ENCODE measurements at regions not wholly inside any gene's neighbourhood (a gene's known extent, or its start where the extent isn't known, plus 50 kb on each side); places are given as distances from the start of the nearest gene placed in this dataset.

- Histone ChIP-seq H3K4me1 (ENCODE audit: control insufficient read depth in 1 of 2, insufficient read depth in 2 of 2, low read depth in 1 of 2, low read length in 1 of 2) (peaks cover 0 to 19% of the 10 kb centered on the region in 2 experiments; a peak in 2 of 4 replicates), H3K27me3 (ENCODE audit: insufficient read depth) (no peaks in the 10 kb centered on the region), H3K27ac (ENCODE audit: low read depth in 2 of 2, low read length in 1 of 2) (no peak overlapping the region), H3K79me2 (ENCODE audit: insufficient read depth) (no peaks in the 10 kb centered on the region), H3F3A (replicated peaks; ENCODE audit: insufficient read depth) (no peaks in the 10 kb centered on the region), H3K36me3 (replicated peaks in 1 of 2; ENCODE audit: control insufficient read depth in 1 of 2, insufficient read depth in 2 of 2, low read length in 1 of 2) (no peaks in the 10 kb centered on the region), H3K4me3 (ENCODE audit: low read depth in 2 of 2, low read length in 1 of 2) (no peak overlapping the region), H3K9me3 (no peaks in the 10 kb centered on the region), H2AFZ (ENCODE audit: low read depth) (no peak overlapping the region), H3K4me2 (no peak overlapping the region), H3K9me2 (no peaks in the 10 kb centered on the region), H4K20me1 (ENCODE audit: insufficient read depth) (no peaks in the 10 kb centered on the region), H3K9ac (no peak overlapping the region)
- TF ChIP-seq TAF1 (IDR thresholded peaks at IDR 0.05; ENCODE audit: borderline replicate concordance, low read depth, low read length), result no peak
- DNase-seq, result no peak
- ChIA-PET POLR2A (no interaction called here), CTCF (no interaction called here)
- WGBS (ENCODE audit: low lambda C conversion rate), result 34% methylated on average over 2 of the region's 2 CpGs
Measured at GRCh38 chr5:124134941-124135340, 611.5 kb downstream of the ZNF608 start.

- Histone ChIP-seq H3F3A (replicated peaks; ENCODE audit: insufficient read depth) (no peaks in the 10 kb centered on the region), H3K9ac (no peak overlapping the region), H3K4me3 (ENCODE audit: low read depth in 2 of 2, low read length in 1 of 2) (no peak overlapping the region), H3K4me2 (no peak overlapping the region), H3K36me3 (replicated peaks in 1 of 2; ENCODE audit: control insufficient read depth in 1 of 2, insufficient read depth in 2 of 2, low read length in 1 of 2) (no peaks in the 10 kb centered on the region), H4K20me1 (ENCODE audit: insufficient read depth) (no peaks in the 10 kb centered on the region), H3K79me2 (ENCODE audit: insufficient read depth) (no peaks in the 10 kb centered on the region), H3K9me2 (no peaks in the 10 kb centered on the region), H3K4me1 (ENCODE audit: control insufficient read depth in 1 of 2, insufficient read depth in 2 of 2, low read depth in 1 of 2, low read length in 1 of 2) (peaks cover 0 to 29% of the 10 kb centered on the region in 2 experiments; a peak in 2 of 4 replicates), H3K27ac (ENCODE audit: low read depth in 2 of 2, low read length in 1 of 2) (no peak overlapping the region), H2AFZ (ENCODE audit: low read depth) (no peak overlapping the region), H3K9me3 (no peaks in the 10 kb centered on the region), H3K27me3 (ENCODE audit: insufficient read depth) (no peaks in the 10 kb centered on the region)
- CTCF ChIA-PET, result no interaction called here
- POLR2A ChIA-PET, result no interaction called here
- no peak for TF ChIP-seq SMC3 (IDR thresholded peaks at IDR 0.05; ENCODE audit: low read depth, low read length)
- TF ChIP-seq FOXJ3 (CRISPR knock-in tag; IDR thresholded peaks at IDR 0.05), result no peak
- no peak for TF ChIP-seq CHD2 (IDR thresholded peaks at IDR 0.05; ENCODE audit: low read length, partially characterized antibody)
- TF ChIP-seq RCOR1 (IDR thresholded peaks at IDR 0.05; ENCODE audit: low read length), result no peak
- TF ChIP-seq SIN3A (IDR thresholded peaks at IDR 0.05; ENCODE audit: borderline replicate concordance, low read depth, low read length), result no peak
- TF ChIP-seq ELF1 (IDR thresholded peaks at IDR 0.05), result no peak
- TF ChIP-seq POLR2AphosphoS5 (IDR thresholded peaks at IDR 0.05; ENCODE audit: low read depth, low read length), result no peak
- no peak for TF ChIP-seq RXRA (IDR thresholded peaks at IDR 0.05; ENCODE audit: borderline replicate concordance, low read depth)
- TF ChIP-seq PBX3 (IDR thresholded peaks at IDR 0.05), result no peak
- no peak for TF ChIP-seq YY1 (IDR thresholded peaks at IDR 0.05; ENCODE audit: low read depth)
- TF ChIP-seq CTCF (IDR thresholded peaks at IDR 0.05), result no peak
- TF ChIP-seq NFIC (IDR thresholded peaks at IDR 0.05; ENCODE audit: borderline replicate concordance), result no peak
- TF ChIP-seq GABPA (IDR thresholded peaks at IDR 0.05; ENCODE audit: low read depth), result no peak
- TF ChIP-seq USF1 (IDR thresholded peaks at IDR 0.05; ENCODE audit: borderline replicate concordance, low read depth), result no peak
- no peak for TF ChIP-seq TCF12 (IDR thresholded peaks at IDR 0.05)
- no peak for TF ChIP-seq TEAD4 (IDR thresholded peaks at IDR 0.05; ENCODE audit: borderline replicate concordance, insufficient read depth)
- TF ChIP-seq RFX5 (IDR thresholded peaks at IDR 0.05; ENCODE audit: low read length), result no peak
- TF ChIP-seq JUND (IDR thresholded peaks at IDR 0.05), result no peak
- WGBS (ENCODE audit: low lambda C conversion rate), result 42% methylated on average over 1 of the region's 1 CpG
- DNase-seq, result no peak
Measured at GRCh38 chr5:124133406-124133805, 613.0 kb downstream of the ZNF608 start.

All from SK-N-SH (cell line).